ENCODE measurements at regions not wholly inside any gene's neighbourhood (a gene's known extent, or its start where the extent isn't known, plus 50 kb on each side); places are given as distances from the start of the nearest gene placed in this dataset.

GRCh38 chr1:235022981-235023710 lies 105.5 kb downstream of the TOMM20 start:
- H3K4me3 Mint-ChIP-seq: peak overlapping the region; percentile 48
- H3K27ac Mint-ChIP-seq: peak overlapping the region; percentile 78
- H3K27me3 Mint-ChIP-seq (ENCODE audit: insufficient read depth): no peaks in the 10 kb centered on the region
- peaks cover 65% of the 10 kb centered on the region for H3K4me1 Mint-ChIP-seq (ENCODE audit: low read depth)
- intact Hi-C loops (cut with micrococcal nuclease): no loop called here
- H3K36me3 Mint-ChIP-seq (ENCODE audit: low read depth): peaks cover 15% of the 10 kb centered on the region
- no peak for DNase-seq (ENCODE audit: low spot score)
- peaks cover 24% of the 10 kb centered on the region for H3K9me3 Mint-ChIP-seq

- Mint-ChIP-seq H3K4me3 (no peak overlapping the region), H3K4me1 (ENCODE audit: low read depth) (peaks cover 72% of the 10 kb centered on the region), H3K9me3 (peaks cover 25% of the 10 kb centered on the region), H3K27ac (peak overlapping the region; percentile 70), H3K36me3 (ENCODE audit: low read depth) (peaks cover 21% of the 10 kb centered on the region), H3K27me3 (ENCODE audit: insufficient read depth) (no peaks in the 10 kb centered on the region)
- intact Hi-C loops (cut with micrococcal nuclease): no loop called here
- DNase-seq (ENCODE audit: low spot score): no peak
Observed at GRCh38 chr1:235022341-235022980, 106.2 kb downstream of the TOMM20 start.

DNA sequence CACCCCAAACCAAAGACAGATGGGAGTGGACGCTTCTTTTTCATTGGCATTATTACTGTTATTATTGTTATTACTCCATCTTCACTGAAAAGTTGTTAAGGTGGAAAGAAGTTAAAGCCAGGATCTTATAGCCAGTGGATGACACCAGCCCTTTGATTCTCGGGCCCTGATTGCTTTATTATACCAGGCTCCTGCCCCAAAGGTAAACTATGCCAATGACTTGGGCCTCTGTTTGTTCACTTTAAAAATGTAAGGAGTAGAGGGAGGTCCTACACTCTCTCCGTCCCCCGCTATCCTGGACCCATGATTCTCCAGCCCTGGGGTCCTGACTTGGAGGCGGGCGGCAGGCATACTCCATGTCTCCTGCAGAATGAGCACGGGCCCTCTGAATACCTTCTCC lies 106.8 kb downstream of the TOMM20 start:
- peaks cover 19% of the 10 kb centered on the region for H3K36me3 Mint-ChIP-seq (ENCODE audit: low read depth)
- intact Hi-C loops (cut with micrococcal nuclease): no loop called here
- H3K4me3 Mint-ChIP-seq: no peak overlapping the region
- peaks cover 24% of the 10 kb centered on the region for H3K9me3 Mint-ChIP-seq
- no peak for DNase-seq (ENCODE audit: low spot score)
- peaks cover 78% of the 10 kb centered on the region for H3K4me1 Mint-ChIP-seq (ENCODE audit: low read depth)
- H3K27me3 Mint-ChIP-seq (ENCODE audit: insufficient read depth): no peaks in the 10 kb centered on the region
- peak overlapping the region; percentile 70 for H3K27ac Mint-ChIP-seq

GRCh38 chr1:235021321-235021720 lies 107.3 kb downstream of the TOMM20 start:
- H3K27me3 Mint-ChIP-seq (ENCODE audit: insufficient read depth): no peaks in the 10 kb centered on the region
- intact Hi-C loops (cut with micrococcal nuclease): no loop called here
- peaks cover 83% of the 10 kb centered on the region for H3K4me1 Mint-ChIP-seq (ENCODE audit: low read depth)
- DNase-seq (ENCODE audit: low spot score): no peak
- H3K4me3 Mint-ChIP-seq: no peak overlapping the region
- H3K9me3 Mint-ChIP-seq: peaks cover 23% of the 10 kb centered on the region
- peaks cover 19% of the 10 kb centered on the region for H3K36me3 Mint-ChIP-seq (ENCODE audit: low read depth)
- no peak overlapping the region for H3K27ac Mint-ChIP-seq

DNA sequence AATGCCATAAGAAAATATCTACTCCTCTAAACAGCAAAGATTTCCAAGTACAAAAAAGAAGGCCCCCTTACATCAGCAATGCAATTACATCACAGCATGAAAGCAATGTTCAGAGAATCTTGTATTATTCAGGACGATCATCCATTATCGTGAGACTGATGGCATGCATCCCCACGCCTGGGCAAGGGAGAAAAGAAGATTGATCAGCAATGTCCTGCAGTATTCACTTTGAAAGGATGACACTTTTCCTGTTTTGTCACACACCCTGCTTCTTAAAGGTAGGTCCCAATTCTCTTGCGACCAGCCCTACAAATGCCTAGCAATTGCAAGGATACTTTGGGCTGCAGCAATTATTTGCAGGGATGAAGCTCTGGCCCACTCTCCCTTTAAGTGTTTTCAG lies 108.7 kb downstream of the TOMM20 start:
- Mint-ChIP-seq H3K9me3 (peaks cover 23% of the 10 kb centered on the region), H3K4me3 (peak overlapping the region; percentile 4), H3K27me3 (ENCODE audit: insufficient read depth) (no peaks in the 10 kb centered on the region), H3K27ac (peak overlapping the region; percentile 95), H3K36me3 (ENCODE audit: low read depth) (peaks cover 21% of the 10 kb centered on the region), H3K4me1 (ENCODE audit: low read depth) (peaks cover 90% of the 10 kb centered on the region)
- intact Hi-C loops (cut with micrococcal nuclease): no loop called here
- DNase-seq (ENCODE audit: low spot score): no peak

DNA sequence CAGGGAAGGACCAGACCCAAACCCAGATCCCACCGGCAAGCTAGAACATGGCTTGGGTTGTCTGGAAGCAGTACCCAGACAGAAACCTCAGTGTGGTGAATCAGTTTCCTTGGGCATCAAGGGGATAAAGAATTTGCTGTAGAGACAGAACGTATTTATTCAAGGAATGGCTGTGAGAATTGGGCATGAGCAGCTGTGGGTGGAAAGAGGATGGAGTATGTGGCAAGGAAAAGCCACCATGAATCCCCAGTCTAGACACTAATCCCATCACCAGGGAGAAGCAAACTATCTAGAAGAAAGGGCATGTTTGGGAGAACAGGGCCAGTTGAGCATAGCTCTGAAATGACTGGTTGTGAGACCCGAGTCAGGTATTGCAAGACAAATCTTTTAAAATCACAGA lies 109.2 kb downstream of the TOMM20 start:
- H3K4me3 Mint-ChIP-seq: peak overlapping the region; percentile 37
- peaks cover 91% of the 10 kb centered on the region for H3K4me1 Mint-ChIP-seq (ENCODE audit: low read depth)
- H3K9me3 Mint-ChIP-seq: peaks cover 23% of the 10 kb centered on the region
- intact Hi-C loops (cut with micrococcal nuclease): no loop called here
- no peak for DNase-seq (ENCODE audit: low spot score)
- peaks cover 21% of the 10 kb centered on the region for H3K36me3 Mint-ChIP-seq (ENCODE audit: low read depth)
- H3K27ac Mint-ChIP-seq: peak overlapping the region; percentile 95
- H3K27me3 Mint-ChIP-seq (ENCODE audit: insufficient read depth): no peaks in the 10 kb centered on the region

- intact Hi-C loops (cut with micrococcal nuclease): no loop called here
- Mint-ChIP-seq H3K27ac (peak overlapping the region; percentile 95), H3K27me3 (ENCODE audit: insufficient read depth) (no peaks in the 10 kb centered on the region), H3K36me3 (ENCODE audit: low read depth) (peaks cover 21% of the 10 kb centered on the region), H3K4me3 (peak overlapping the region; percentile 37), H3K4me1 (ENCODE audit: low read depth) (peaks cover 92% of the 10 kb centered on the region), H3K9me3 (peaks cover 23% of the 10 kb centered on the region)
- DNase-seq (ENCODE audit: low spot score): no peak
Observed at GRCh38 chr1:235018720-235019444, 109.8 kb downstream of the TOMM20 start.

DNA sequence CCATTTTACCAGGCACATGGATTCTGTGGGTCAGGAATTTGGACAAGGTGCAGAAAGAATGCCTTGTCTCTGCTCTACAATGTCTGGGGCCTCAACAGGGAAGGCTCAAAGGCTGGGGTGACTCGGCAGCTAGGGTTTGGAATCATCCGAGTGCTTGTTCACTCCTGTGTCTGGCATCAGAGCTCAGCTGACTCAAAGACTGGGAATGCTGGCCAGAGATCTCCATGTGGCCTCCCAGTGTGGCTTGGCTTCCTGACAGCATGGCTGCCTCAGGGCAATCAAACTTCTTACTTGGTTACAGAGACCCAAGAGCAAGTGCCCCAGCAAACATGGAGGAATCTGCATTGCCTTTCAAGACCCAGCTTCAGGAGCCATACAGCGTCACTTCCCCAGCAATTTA lies 110.5 kb downstream of the TOMM20 start:
- intact Hi-C loops (cut with micrococcal nuclease): no loop called here
- H3K9me3 Mint-ChIP-seq: peaks cover 23% of the 10 kb centered on the region
- H3K27ac Mint-ChIP-seq: peak overlapping the region; percentile 95
- no peaks in the 10 kb centered on the region for H3K27me3 Mint-ChIP-seq (ENCODE audit: insufficient read depth)
- DNase-seq (ENCODE audit: low spot score): no peak
- peaks cover 21% of the 10 kb centered on the region for H3K36me3 Mint-ChIP-seq (ENCODE audit: low read depth)
- H3K4me1 Mint-ChIP-seq (ENCODE audit: low read depth): peaks cover 89% of the 10 kb centered on the region
- peak overlapping the region; percentile 21 for H3K4me3 Mint-ChIP-seq

- no peaks in the 10 kb centered on the region for H3K27me3 Mint-ChIP-seq (ENCODE audit: insufficient read depth)
- peaks cover 89% of the 10 kb centered on the region for H3K4me1 Mint-ChIP-seq (ENCODE audit: low read depth)
- peaks cover 23% of the 10 kb centered on the region for H3K9me3 Mint-ChIP-seq
- H3K4me3 Mint-ChIP-seq: peak overlapping the region; percentile 25
- DNase-seq (ENCODE audit: low spot score): no peak
- H3K27ac Mint-ChIP-seq: peak overlapping the region; percentile 95
- intact Hi-C loops (cut with micrococcal nuclease): no loop called here
- H3K36me3 Mint-ChIP-seq (ENCODE audit: low read depth): peaks cover 22% of the 10 kb centered on the region
Observed at GRCh38 chr1:235017719-235018118, 110.9 kb downstream of the TOMM20 start.

- no peaks in the 10 kb centered on the region for H3K27me3 Mint-ChIP-seq (ENCODE audit: insufficient read depth)
- H3K9me3 Mint-ChIP-seq: peaks cover 23% of the 10 kb centered on the region
- peak overlapping the region; percentile 95 for H3K27ac Mint-ChIP-seq
- no peak for DNase-seq (ENCODE audit: low spot score)
- H3K36me3 Mint-ChIP-seq (ENCODE audit: low read depth): peaks cover 22% of the 10 kb centered on the region
- peaks cover 89% of the 10 kb centered on the region for H3K4me1 Mint-ChIP-seq (ENCODE audit: low read depth)
- intact Hi-C loops (cut with micrococcal nuclease): no loop called here
- no peak overlapping the region for H3K4me3 Mint-ChIP-seq
Observed at GRCh38 chr1:235017191-235017590, 111.4 kb downstream of the TOMM20 start.

- Mint-ChIP-seq H3K4me3 (peak overlapping the region; percentile 58), H3K9me3 (peaks cover 23% of the 10 kb centered on the region), H3K27me3 (ENCODE audit: insufficient read depth) (peaks cover 5% of the 10 kb centered on the region), H3K27ac (peak overlapping the region; percentile 99), H3K36me3 (ENCODE audit: low read depth) (peaks cover 22% of the 10 kb centered on the region), H3K4me1 (ENCODE audit: low read depth) (peaks cover 94% of the 10 kb centered on the region)
- intact Hi-C loops (cut with micrococcal nuclease): loop anchor here (1.0 kb wide), 11 partner anchors 9 to 514 kb away; no protein-coding TSS in a partner anchor
- DNase-seq (ENCODE audit: low spot score): peak; percentile 53
Observed at GRCh38 chr1:235015291-235015985, 113.2 kb downstream of the TOMM20 start.

- Mint-ChIP-seq H3K27me3 (ENCODE audit: insufficient read depth) (peaks cover 5% of the 10 kb centered on the region), H3K27ac (peak overlapping the region; percentile 99), H3K9me3 (peaks cover 23% of the 10 kb centered on the region), H3K4me1 (ENCODE audit: low read depth) (peaks cover 94% of the 10 kb centered on the region), H3K36me3 (ENCODE audit: low read depth) (peaks cover 22% of the 10 kb centered on the region), H3K4me3 (peak overlapping the region; percentile 43)
- DNase-seq (ENCODE audit: low spot score): no peak
- intact Hi-C loops (cut with micrococcal nuclease): loop anchor here (1.0 kb wide), 11 partner anchors 8 to 513 kb away; no protein-coding TSS in a partner anchor
Observed at GRCh38 chr1:235014756-235015155, 113.9 kb downstream of the TOMM20 start.
